Adrenal gland (tissue), 5 donors: ENCODE measurements at regions not wholly inside any gene's neighbourhood (a gene's known extent, or its start where the extent isn't known, plus 50 kb on each side); places are given as distances from the start of the nearest gene placed in this dataset.
"Not testable (repeated sequence)": the region's sequence is repeated elsewhere in the genome, so short reads cannot be mapped to it uniquely, and the experiment has no call there.

Experiments
- POLR2A ChIP-seq, 2 donors: fragments of 450-650 bp; IDR thresholded peaks; one replicate each; pipeline ENCODE4 v1.6.1; 2017; ENCODE audit warnings: antibody characterized with exemption in 2 of 2, mild to moderate bottlenecking in 2 of 2, moderate library complexity in 1 of 2
- TF ChIP-seq, protein P1 (sequence below), 6 experiments: fragments of 450-650 bp in 4 of 6; fragments of 200-600 bp in 2 of 6; sonication (generic) in 1 of 6; IDR thresholded peaks; 1 replicate in 5 of 6; 2 replicates in 1 of 6; pipeline versions ENCODE4 v1.5.1 to v1.8.0; 2016 to 2021; ENCODE audit warnings: antibody characterized with exemption in 6 of 6, mild to moderate bottlenecking in 2 of 6, moderate library complexity in 1 of 6
- donor health status: DM: no; HTN: no; CAD: no.

DNA sequence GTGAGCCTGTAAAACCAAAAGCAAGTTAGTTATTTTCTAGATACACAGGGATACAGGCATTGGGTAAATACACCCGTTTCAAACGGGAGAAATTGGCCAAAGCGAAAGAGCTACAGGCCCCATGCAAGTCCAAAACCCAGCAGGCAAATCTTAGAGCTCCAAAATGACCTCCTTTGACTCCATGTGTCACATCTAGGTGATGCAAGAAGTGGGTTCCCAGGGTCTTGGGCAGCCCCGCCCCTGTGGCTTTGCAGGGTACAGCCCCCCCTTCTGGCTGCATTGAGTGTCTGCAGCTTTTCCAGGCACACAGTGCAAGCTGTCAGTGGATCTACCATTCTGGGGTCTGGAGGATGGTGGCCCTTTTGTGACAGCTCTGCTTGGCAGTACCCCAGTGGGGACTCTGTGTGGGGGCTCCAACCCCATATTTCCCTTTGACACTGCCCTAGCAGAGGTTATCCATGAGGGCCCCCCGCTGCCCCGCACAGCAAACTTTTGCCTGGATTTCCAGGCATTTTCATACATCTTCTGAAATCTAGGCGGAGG, 1367.6 kb downstream of the CDH12 start:
- TF ChIP-seq, protein P1, sequence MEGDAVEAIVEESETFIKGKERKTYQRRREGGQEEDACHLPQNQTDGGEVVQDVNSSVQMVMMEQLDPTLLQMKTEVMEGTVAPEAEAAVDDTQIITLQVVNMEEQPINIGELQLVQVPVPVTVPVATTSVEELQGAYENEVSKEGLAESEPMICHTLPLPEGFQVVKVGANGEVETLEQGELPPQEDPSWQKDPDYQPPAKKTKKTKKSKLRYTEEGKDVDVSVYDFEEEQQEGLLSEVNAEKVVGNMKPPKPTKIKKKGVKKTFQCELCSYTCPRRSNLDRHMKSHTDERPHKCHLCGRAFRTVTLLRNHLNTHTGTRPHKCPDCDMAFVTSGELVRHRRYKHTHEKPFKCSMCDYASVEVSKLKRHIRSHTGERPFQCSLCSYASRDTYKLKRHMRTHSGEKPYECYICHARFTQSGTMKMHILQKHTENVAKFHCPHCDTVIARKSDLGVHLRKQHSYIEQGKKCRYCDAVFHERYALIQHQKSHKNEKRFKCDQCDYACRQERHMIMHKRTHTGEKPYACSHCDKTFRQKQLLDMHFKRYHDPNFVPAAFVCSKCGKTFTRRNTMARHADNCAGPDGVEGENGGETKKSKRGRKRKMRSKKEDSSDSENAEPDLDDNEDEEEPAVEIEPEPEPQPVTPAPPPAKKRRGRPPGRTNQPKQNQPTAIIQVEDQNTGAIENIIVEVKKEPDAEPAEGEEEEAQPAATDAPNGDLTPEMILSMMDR (IDR thresholded peaks at IDR 0.05): peak in 2 of 6 experiments; percentile 20 to 24
- TF ChIP-seq POLR2A (IDR thresholded peaks at IDR 0.05): not testable (repeated sequence)
